A549 (cell line): ENCODE measurements at regions not wholly inside any gene's neighbourhood (a gene's known extent, or its start where the extent isn't known, plus 50 kb on each side); places are given as distances from the start of the nearest gene placed in this dataset.

Experiments used
- CBX2 ChIP-seq: fragments of 200-600 bp; sonication (generic); IDR thresholded peaks from 2 replicates; pipeline ENCODE4 v1.6.1; 2016; ENCODE audit warnings: low read depth, mild to moderate bottlenecking, borderline replicate concordance
- CTCF ChIP-seq: fragments of >200 bp; sonication (Bioruptor Twin); formaldehyde crosslinking; IDR thresholded peaks from 3 replicates; pipeline ENCODE4 v1.5.1; 2016
- ELK1 ChIP-seq: fragments of 150-350 bp; IDR thresholded peaks from 2 replicates; pipeline ENCODE4 v1.6.1; 2014; ENCODE audit warnings: low read depth, mild to moderate bottlenecking, low read length
- EP300 ChIP-seq, 2 experiments: fragments of >200 bp; sonication (Bioruptor Twin); formaldehyde crosslinking; IDR thresholded peaks; 2 replicates in 1 of 2; 3 replicates in 1 of 2; pipeline ENCODE4 v1.6.1; 2016 to 2017
- JUN ChIP-seq, 2 experiments: fragments of >200 bp; sonication (Bioruptor Twin); formaldehyde crosslinking; IDR thresholded peaks; 2 replicates in 1 of 2; 3 replicates in 1 of 2; pipeline ENCODE4 v1.6.1; 2016 to 2017
- KDM1A ChIP-seq: fragments of 200-600 bp; sonication (generic); IDR thresholded peaks from 2 replicates; pipeline ENCODE4 v1.6.1; 2016; ENCODE audit warnings: low read depth, mild to moderate bottlenecking
- MAX ChIP-seq: IDR thresholded peaks from 2 replicates; pipeline ENCODE4 v1.6.1; 2012
- MAZ ChIP-seq: fragments of 150-350 bp; IDR thresholded peaks from 2 replicates; pipeline ENCODE4 v1.6.1; 2014; ENCODE audit warnings: antibody characterized with exemption, low read depth, low read length, borderline replicate concordance
- MYC ChIP-seq: IDR thresholded peaks from 2 replicates; pipeline ENCODE4 v1.6.1; 2012; ENCODE audit warnings: mild to moderate bottlenecking, inconsistent platforms, low read length, improper control_type of control experiment, borderline replicate concordance
- POLR2A ChIP-seq: IDR thresholded peaks from 2 replicates; pipeline ENCODE4 v1.6.1; 2012; ENCODE audit warnings: mild to moderate bottlenecking, low read length
- RAD21 ChIP-seq, 2 experiments: fragments of >200 bp in 1 of 2; sonication (Bioruptor Twin) in 1 of 2; formaldehyde crosslinking in 1 of 2; IDR thresholded peaks in 1 of 2; conservative IDR thresholded peaks in 1 of 2; 2 replicates in 1 of 2; 3 replicates in 1 of 2; pipeline ENCODE4 v1.6.1; 2012 to 2018; ENCODE audit warnings: inconsistent platforms in 1 of 2
- REST ChIP-seq: fragments of 200-600 bp; sonication (generic); IDR thresholded peaks from 2 replicates; pipeline ENCODE4 v1.6.1; 2016; ENCODE audit warnings: antibody characterized with exemption, mild to moderate bottlenecking, moderate library complexity
- SMC3 ChIP-seq: fragments of >200 bp; sonication (Bioruptor Twin); formaldehyde crosslinking; IDR thresholded peaks from 3 replicates; pipeline ENCODE4 v1.6.1; 2018; ENCODE audit warnings: inconsistent platforms
- SREBF2 ChIP-seq: fragments of 450-650 bp; IDR thresholded peaks from 2 replicates; pipeline ENCODE4 v1.6.1; 2014; ENCODE audit warnings: mild to moderate bottlenecking, moderate library complexity

- TF ChIP-seq CTCF (no peak), POLR2A (no peak), JUN (IDR thresholded peaks at IDR 0.05) (no peak), MYC (no peak), RAD21 (conservative IDR thresholded peaks at IDR 0.05 in 1 of 2, IDR thresholded peaks at IDR 0.05 in 1 of 2) (no peak), SMC3 (no peak), ELK1 (no peak), EP300 (IDR thresholded peaks at IDR 0.05) (no peak), CBX2 (no peak), MAZ (no peak), SREBF2 (no peak), MAX (no peak), REST (no peak), KDM1A (no peak)
Observed at GRCh38 chr7:10210000-10210399, 763.7 kb upstream of the PHF14 start.
